Liver (tissue), 8 donors: ENCODE measurements at regions not wholly inside any gene's neighbourhood (a gene's known extent, or its start where the extent isn't known, plus 50 kb on each side); places are given as distances from the start of the nearest gene placed in this dataset.

Experiments used
- DNase-seq: peaks from one replicate; pipeline ENCODE4 v3.0.0-alpha.2; 2017; ENCODE audit warnings: low spot score
- H3K27ac ChIP-seq, 2 donors: one replicate each; pipeline ENCODE4 v1.7.0; 2013; ENCODE audit warnings: inconsistent platforms in 2 of 2, low read length in 2 of 2, control low read depth in 1 of 2, low read depth in 1 of 2, mild to moderate bottlenecking in 1 of 2
- H3K27me3 ChIP-seq, 4 donors: one replicate each; pipeline versions ENCODE4 v1.6.1 to v1.7.0; 2013; ENCODE audit warnings: low read length in 3 of 4, inconsistent platforms in 1 of 4, mild to moderate bottlenecking in 1 of 4, moderate library complexity in 1 of 4; ENCODE audit not compliant: control insufficient read depth in 4 of 4, insufficient read depth in 4 of 4
- H3K36me3 ChIP-seq, 4 donors: one replicate each; pipeline versions ENCODE4 v1.6.1 to v1.7.0; 2013; ENCODE audit warnings: low read length in 3 of 4, mild to moderate bottlenecking in 3 of 4, low read depth in 1 of 4, moderate library complexity in 1 of 4; ENCODE audit not compliant: control insufficient read depth in 4 of 4, insufficient read depth in 3 of 4
- H3K4me1 ChIP-seq, 4 donors: one replicate each; pipeline versions ENCODE4 v1.6.1 to v1.7.0; 2013; ENCODE audit warnings: low read length in 3 of 4, mild to moderate bottlenecking in 3 of 4, moderate library complexity in 1 of 4; ENCODE audit not compliant: control insufficient read depth in 4 of 4, insufficient read depth in 4 of 4
- H3K4me3 ChIP-seq, 3 donors: one replicate each; pipeline versions ENCODE4 v1.6.1 to v1.7.0; 2013; ENCODE audit warnings: low read length in 3 of 3, control low read depth in 1 of 3, low read depth in 1 of 3, mild to moderate bottlenecking in 1 of 3
- H3K9ac ChIP-seq, 2 donors: one replicate each; pipeline ENCODE4 v1.7.0; 2013; ENCODE audit warnings: low read length in 2 of 2, mild to moderate bottlenecking in 2 of 2, moderate library complexity in 2 of 2, control low read depth in 1 of 2, low read depth in 1 of 2
- H3K9me3 ChIP-seq, 4 donors: one replicate each; pipeline versions ENCODE4 v1.6.1 to v1.7.0; 2013; ENCODE audit warnings: low read length in 3 of 4; ENCODE audit not compliant: control insufficient read depth in 4 of 4
- EGR1 ChIP-seq, 2 donors: IDR thresholded peaks; 2 replicates each; pipeline ENCODE4 v1.6.1; 2016 to 2018; ENCODE audit warnings: antibody characterized with exemption in 2 of 2, low read depth in 2 of 2
- FOXA2 ChIP-seq: IDR thresholded peaks from 2 replicates; pipeline ENCODE4 v1.6.1; 2016; ENCODE audit warnings: antibody characterized with exemption
- GABPA ChIP-seq, 2 donors: IDR thresholded peaks in 1 of 2; conservative IDR thresholded peaks in 1 of 2; 2 replicates each; pipeline ENCODE4 v1.6.1; 2016; ENCODE audit warnings: antibody characterized with exemption in 2 of 2, mild to moderate bottlenecking in 1 of 2, moderate library complexity in 1 of 2
- HNF4A ChIP-seq, 2 donors: conservative IDR thresholded peaks; 2 replicates each; pipeline ENCODE4 v1.6.1; 2016; ENCODE audit warnings: antibody characterized with exemption in 2 of 2, mild to moderate bottlenecking in 2 of 2
- HNF4G ChIP-seq: IDR thresholded peaks from 2 replicates; pipeline ENCODE4 v1.6.1; 2016; ENCODE audit warnings: antibody characterized with exemption
- JUND ChIP-seq, 2 donors: IDR thresholded peaks; 2 replicates each; pipeline ENCODE4 v1.6.1; 2016; ENCODE audit warnings: antibody characterized with exemption in 2 of 2
- NR2F2 ChIP-seq: IDR thresholded peaks from 2 replicates; pipeline ENCODE4 v1.6.1; 2016; ENCODE audit warnings: antibody characterized with exemption
- RAD21 ChIP-seq, 2 donors: IDR thresholded peaks; 2 replicates each; pipeline ENCODE4 v1.6.1; 2016; ENCODE audit warnings: antibody characterized with exemption in 2 of 2, mild to moderate bottlenecking in 2 of 2
- RXRA ChIP-seq, 2 donors: IDR thresholded peaks; 2 replicates each; pipeline ENCODE4 v1.6.1; 2017 to 2018; ENCODE audit warnings: antibody characterized with exemption in 2 of 2, mild to moderate bottlenecking in 1 of 2
- SP1 ChIP-seq: IDR thresholded peaks from 2 replicates; pipeline ENCODE4 v1.6.1; 2018; ENCODE audit warnings: antibody characterized with exemption, mild to moderate bottlenecking
- TAF1 ChIP-seq: conservative IDR thresholded peaks from 2 replicates; pipeline ENCODE4 v1.6.1; 2016; ENCODE audit warnings: antibody characterized with exemption, mild to moderate bottlenecking
- WGBS: extraction: QIAGEN DNeasy Blood & Tissue Kit; methylation state at CpG from one replicate; pipeline ENCODE4 v1.1.7; 2013; 5-methylcytosine and 5-hydroxymethylcytosine counted together
- TF ChIP-seq, protein P1 (sequence below): IDR thresholded peaks from 2 replicates; pipeline ENCODE4 v1.6.1; 2016; ENCODE audit warnings: antibody characterized with exemption
- TF ChIP-seq, protein P2 (sequence below): fragments of 150-350 bp; IDR thresholded peaks from 2 replicates; pipeline ENCODE4 v1.5.1; 2017; ENCODE audit warnings: improper control_type of control experiment, low read depth, low read length; ENCODE audit not compliant: missing input control
- TF ChIP-seq, protein P3 (sequence below): IDR thresholded peaks from 2 replicates; pipeline ENCODE4 v1.6.1; 2016; ENCODE audit warnings: antibody characterized with exemption
- donor health status: healthy.
- donor health status: healthy.
- donor health status: healthy.
- donor health status: healthy.
- donor health status: healthy.

DNA sequence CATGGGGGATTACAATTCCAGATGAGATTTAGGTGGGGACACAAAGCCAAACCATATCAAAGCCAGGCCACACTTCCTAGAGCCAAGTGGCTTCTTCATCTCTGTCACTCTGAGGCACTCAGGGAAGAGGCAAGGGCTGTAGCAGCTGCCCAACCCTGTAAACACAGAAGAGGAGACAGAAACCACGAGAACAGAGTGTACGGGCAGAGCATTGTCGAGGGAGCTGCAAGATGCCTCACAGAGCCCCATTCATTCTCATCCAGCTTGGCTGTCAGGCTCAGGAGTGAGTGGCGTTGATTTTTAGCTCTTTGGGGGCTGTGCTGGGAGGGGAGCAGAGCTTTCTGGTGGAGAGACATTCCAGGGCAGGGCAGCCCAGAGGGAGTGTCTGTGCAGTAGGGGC is 117.2 kb upstream of the SALL1 start (continued):
- TF ChIP-seq, protein P1, sequence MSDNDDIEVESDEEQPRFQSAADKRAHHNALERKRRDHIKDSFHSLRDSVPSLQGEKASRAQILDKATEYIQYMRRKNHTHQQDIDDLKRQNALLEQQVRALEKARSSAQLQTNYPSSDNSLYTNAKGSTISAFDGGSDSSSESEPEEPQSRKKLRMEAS: no peak
- TF ChIP-seq, protein P2, sequence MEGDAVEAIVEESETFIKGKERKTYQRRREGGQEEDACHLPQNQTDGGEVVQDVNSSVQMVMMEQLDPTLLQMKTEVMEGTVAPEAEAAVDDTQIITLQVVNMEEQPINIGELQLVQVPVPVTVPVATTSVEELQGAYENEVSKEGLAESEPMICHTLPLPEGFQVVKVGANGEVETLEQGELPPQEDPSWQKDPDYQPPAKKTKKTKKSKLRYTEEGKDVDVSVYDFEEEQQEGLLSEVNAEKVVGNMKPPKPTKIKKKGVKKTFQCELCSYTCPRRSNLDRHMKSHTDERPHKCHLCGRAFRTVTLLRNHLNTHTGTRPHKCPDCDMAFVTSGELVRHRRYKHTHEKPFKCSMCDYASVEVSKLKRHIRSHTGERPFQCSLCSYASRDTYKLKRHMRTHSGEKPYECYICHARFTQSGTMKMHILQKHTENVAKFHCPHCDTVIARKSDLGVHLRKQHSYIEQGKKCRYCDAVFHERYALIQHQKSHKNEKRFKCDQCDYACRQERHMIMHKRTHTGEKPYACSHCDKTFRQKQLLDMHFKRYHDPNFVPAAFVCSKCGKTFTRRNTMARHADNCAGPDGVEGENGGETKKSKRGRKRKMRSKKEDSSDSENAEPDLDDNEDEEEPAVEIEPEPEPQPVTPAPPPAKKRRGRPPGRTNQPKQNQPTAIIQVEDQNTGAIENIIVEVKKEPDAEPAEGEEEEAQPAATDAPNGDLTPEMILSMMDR: no peak
- TF ChIP-seq HNF4A (conservative IDR thresholded peaks at IDR 0.05) (no peak), EGR1 (IDR thresholded peaks at IDR 0.05; ENCODE audit: low read depth in 2 of 2) (no peak), NR2F2 (no peak), HNF4G (no peak)

DNA sequence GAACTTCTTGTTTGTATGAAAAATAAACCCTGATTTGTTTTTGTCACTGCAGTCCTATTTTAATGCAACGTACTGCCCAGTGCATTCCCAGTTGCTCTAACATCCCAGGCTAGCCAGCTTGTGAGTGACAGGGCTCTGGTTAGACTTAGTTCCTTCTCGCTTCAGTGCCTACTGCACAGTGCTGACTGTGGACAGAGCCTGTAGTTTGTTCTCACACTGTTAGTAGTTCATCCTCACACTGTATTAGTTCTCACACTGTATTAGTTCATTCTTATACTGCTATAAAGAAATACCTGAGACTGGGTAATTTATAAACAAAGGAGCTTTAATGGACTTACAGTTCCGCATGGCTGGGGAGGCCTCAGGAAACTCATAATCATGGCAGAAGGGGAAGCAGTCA is 116.6 kb upstream of the SALL1 start:
- Histone ChIP-seq H3K36me3 (no peaks in the 10 kb centered on the region), H3K4me1 (no peaks in the 10 kb centered on the region), H3K9me3 (peaks cover 0 to 6% (median 2%) of the 10 kb centered on the region in 4 donors), H3K27me3 (no peaks in the 10 kb centered on the region), H3K27ac (no peak overlapping the region), H3K4me3 (no peak overlapping the region), H3K9ac (no peak overlapping the region)
- TF ChIP-seq GABPA (IDR thresholded peaks at IDR 0.05 in 1 of 2, conservative IDR thresholded peaks at IDR 0.05 in 1 of 2) (no peak), HNF4A (conservative IDR thresholded peaks at IDR 0.05) (no peak), NR2F2 (no peak), RXRA (IDR thresholded peaks at IDR 0.05) (no peak)
- TF ChIP-seq, protein P2: no peak
- DNase-seq: no peak
- WGBS: 85% methylated on average over 3 of the region's 3 CpGs

DNA sequence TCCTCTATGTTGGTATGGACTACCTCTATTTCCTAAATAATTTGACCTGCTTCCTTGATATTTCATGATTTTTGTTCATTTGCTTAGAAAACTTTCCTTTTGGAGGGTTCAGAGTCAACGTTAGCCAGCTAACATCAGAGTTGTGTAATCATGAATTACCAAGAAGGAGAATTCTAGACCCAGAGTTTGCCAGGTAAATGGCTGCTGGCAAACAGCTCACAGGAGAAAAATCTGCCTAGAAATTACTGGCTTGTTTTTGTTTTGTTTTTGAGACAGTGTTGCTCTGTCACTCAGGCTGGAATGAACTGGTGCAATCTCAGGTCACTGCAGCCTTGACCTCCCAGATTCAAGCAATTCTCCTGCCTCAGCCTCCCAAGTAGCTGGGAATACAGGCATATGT is 111.4 kb upstream of the SALL1 start:
- no peaks in the 10 kb centered on the region for H3K27me3 ChIP-seq
- peaks cover 0 to 3% (median 0%) of the 10 kb centered on the region in 4 donors for H3K9me3 ChIP-seq
- 38% methylated on average over 1 of the region's 1 CpG for WGBS
- H3K27ac ChIP-seq: no peak overlapping the region
- no peak for DNase-seq
- TF ChIP-seq TAF1: no peak
- no peak for TF ChIP-seq JUND (IDR thresholded peaks at IDR 0.05)
- TF ChIP-seq RAD21 (IDR thresholded peaks at IDR 0.05): peak in 1 of 2 donors; percentile 21
- no peak for TF ChIP-seq SP1
- TF ChIP-seq FOXA2: no peak
- no peak for TF ChIP-seq RXRA (IDR thresholded peaks at IDR 0.05)
- no peak for TF ChIP-seq NR2F2
- peak in 1 of 2 donors; percentile 7 for TF ChIP-seq HNF4A (conservative IDR thresholded peaks at IDR 0.05)
- peaks cover 0 to 6% (median 2%) of the 10 kb centered on the region in 4 donors for H3K4me1 ChIP-seq
- H3K9ac ChIP-seq: no peak overlapping the region
- H3K36me3 ChIP-seq: no peaks in the 10 kb centered on the region
- H3K4me3 ChIP-seq: no peak overlapping the region

DNA sequence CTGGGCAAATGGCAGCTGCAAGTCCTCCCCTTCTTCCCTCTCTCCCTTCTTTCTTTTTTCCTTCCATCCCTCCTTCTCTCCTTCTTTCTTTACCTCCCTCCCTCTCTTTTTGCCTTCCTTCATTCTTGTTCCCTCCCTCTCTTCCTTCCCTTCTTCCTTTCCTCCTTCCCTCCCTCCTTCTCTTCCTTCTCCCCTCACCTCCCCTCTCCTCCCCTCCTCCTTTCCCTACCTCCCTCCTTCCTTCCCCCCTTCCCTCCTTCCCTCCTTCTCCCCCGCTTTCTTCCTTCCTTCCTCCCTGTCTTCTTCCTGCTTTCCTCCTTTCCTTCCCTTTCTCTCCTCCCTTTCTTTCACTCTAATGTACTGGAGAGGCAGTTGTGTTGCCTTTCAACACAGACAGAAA is 110.8 kb upstream of the SALL1 start:
- Histone ChIP-seq H3K36me3 (no peaks in the 10 kb centered on the region), H3K4me3 (no peak overlapping the region), H3K27ac (no peak overlapping the region), H3K9ac (no peak overlapping the region), H3K4me1 (peaks cover 0 to 6% (median 2%) of the 10 kb centered on the region in 4 donors), H3K9me3 (peaks cover 0 to 3% (median 0%) of the 10 kb centered on the region in 4 donors), H3K27me3 (no peaks in the 10 kb centered on the region)
- no peak for DNase-seq
- TF ChIP-seq JUND (IDR thresholded peaks at IDR 0.05) (no peak), FOXA2 (no peak), HNF4A (conservative IDR thresholded peaks at IDR 0.05) (no peak), EGR1 (IDR thresholded peaks at IDR 0.05; ENCODE audit: low read depth in 2 of 2) (no peak), NR2F2 (no peak), GABPA (IDR thresholded peaks at IDR 0.05 in 1 of 2, conservative IDR thresholded peaks at IDR 0.05 in 1 of 2) (no peak)
- TF ChIP-seq, protein P3, sequence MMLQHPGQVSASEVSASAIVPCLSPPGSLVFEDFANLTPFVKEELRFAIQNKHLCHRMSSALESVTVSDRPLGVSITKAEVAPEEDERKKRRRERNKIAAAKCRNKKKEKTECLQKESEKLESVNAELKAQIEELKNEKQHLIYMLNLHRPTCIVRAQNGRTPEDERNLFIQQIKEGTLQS: no peak
- WGBS: 85% methylated on average over 1 of the region's 1 CpG
